CD4-positive, alpha-beta T cell treated with Interferon gamma for 1 hour (primary cell): ENCODE measurements at regions not wholly inside any gene's neighbourhood (a gene's known extent, or its start where the extent isn't known, plus 50 kb on each side); places are given as distances from the start of the nearest gene placed in this dataset.

Experiments
- DNase-seq: peaks from one replicate; pipeline ENCODE4 v3.0.0-alpha.2; 2020

GRCh38 chr9:134228649-134229048 lies 64.3 kb upstream of the RNU6ATAC start:
- DNase-seq: no peak

GRCh38 chr9:134229466-134230091 lies 65.2 kb upstream of the RNU6ATAC start:
- DNase-seq: no peak

- no peak for DNase-seq
Observed at GRCh38 chr9:134230092-134230941, 66.0 kb upstream of the RNU6ATAC start.

- no peak for DNase-seq
Observed at GRCh38 chr9:134230942-134231325, 66.6 kb upstream of the RNU6ATAC start.

GRCh38 chr9:134231330-134231745 lies 67.0 kb upstream of the RNU6ATAC start:
- DNase-seq: no peak

- DNase-seq: no peak
Observed at GRCh38 chr9:134231767-134232166, 67.4 kb upstream of the RNU6ATAC start.

- DNase-seq: no peak
Observed at GRCh38 chr9:134233022-134233421, 68.7 kb upstream of the RNU6ATAC start.

GRCh38 chr9:134234001-134234660 lies 69.8 kb upstream of the RNU6ATAC start:
- no peak for DNase-seq

- no peak for DNase-seq
Observed at GRCh38 chr9:134234687-134235359, 70.5 kb upstream of the RNU6ATAC start.

GRCh38 chr9:134235366-134235765 lies 71.0 kb upstream of the RNU6ATAC start:
- DNase-seq: no peak

GRCh38 chr9:134236001-134236421 lies 71.6 kb upstream of the RNU6ATAC start:
- DNase-seq: no peak

- DNase-seq: no peak
Observed at GRCh38 chr9:134236935-134237629, 72.7 kb upstream of the RNU6ATAC start.

- no peak for DNase-seq
Observed at GRCh38 chr9:134237630-134238265, 73.4 kb upstream of the RNU6ATAC start.

GRCh38 chr9:134239130-134239903 lies 75.0 kb upstream of the RNU6ATAC start:
- DNase-seq: no peak

GRCh38 chr9:134239939-134240338 lies 75.6 kb upstream of the RNU6ATAC start:
- no peak for DNase-seq

- no peak for DNase-seq
Observed at GRCh38 chr9:134240361-134240760, 76.0 kb upstream of the RNU6ATAC start.

- DNase-seq: no peak
Observed at GRCh38 chr9:134242706-134243105, 78.3 kb upstream of the RNU6ATAC start.

- peak; percentile 77 for DNase-seq
Observed at GRCh38 chr9:134243778-134244467, 79.6 kb upstream of the RNU6ATAC start.

GRCh38 chr9:134245179-134245578 lies 80.8 kb upstream of the RNU6ATAC start:
- DNase-seq: peak; percentile 39

GRCh38 chr9:134247918-134248631 lies 78.2 kb upstream of the RXRA start:
- DNase-seq: no peak
